ENCODE measurements at regions not wholly inside any gene's neighbourhood (a gene's known extent, or its start where the extent isn't known, plus 50 kb on each side); places are given as distances from the start of the nearest gene placed in this dataset.

GRCh38 chr18:75635096-75635495 lies 207.6 kb upstream of the SMIM21 start:
- Mint-ChIP-seq H3K36me3 (ENCODE audit: low read depth, unreplicated experiment) (no peaks in the 10 kb centered on the region), H3K4me3 (ENCODE audit: unreplicated experiment) (no peak overlapping the region), H3K9me3 (ENCODE audit: unreplicated experiment) (no peaks in the 10 kb centered on the region), H3K27me3 (ENCODE audit: unreplicated experiment) (peaks cover 6% of the 10 kb centered on the region), H3K27ac (ENCODE audit: unreplicated experiment) (no peak overlapping the region), H3K4me1 (ENCODE audit: unreplicated experiment) (peaks cover 12% of the 10 kb centered on the region)
- DNase-seq (ENCODE audit: low spot score): no peak
- TF ChIP-seq, protein P1, sequence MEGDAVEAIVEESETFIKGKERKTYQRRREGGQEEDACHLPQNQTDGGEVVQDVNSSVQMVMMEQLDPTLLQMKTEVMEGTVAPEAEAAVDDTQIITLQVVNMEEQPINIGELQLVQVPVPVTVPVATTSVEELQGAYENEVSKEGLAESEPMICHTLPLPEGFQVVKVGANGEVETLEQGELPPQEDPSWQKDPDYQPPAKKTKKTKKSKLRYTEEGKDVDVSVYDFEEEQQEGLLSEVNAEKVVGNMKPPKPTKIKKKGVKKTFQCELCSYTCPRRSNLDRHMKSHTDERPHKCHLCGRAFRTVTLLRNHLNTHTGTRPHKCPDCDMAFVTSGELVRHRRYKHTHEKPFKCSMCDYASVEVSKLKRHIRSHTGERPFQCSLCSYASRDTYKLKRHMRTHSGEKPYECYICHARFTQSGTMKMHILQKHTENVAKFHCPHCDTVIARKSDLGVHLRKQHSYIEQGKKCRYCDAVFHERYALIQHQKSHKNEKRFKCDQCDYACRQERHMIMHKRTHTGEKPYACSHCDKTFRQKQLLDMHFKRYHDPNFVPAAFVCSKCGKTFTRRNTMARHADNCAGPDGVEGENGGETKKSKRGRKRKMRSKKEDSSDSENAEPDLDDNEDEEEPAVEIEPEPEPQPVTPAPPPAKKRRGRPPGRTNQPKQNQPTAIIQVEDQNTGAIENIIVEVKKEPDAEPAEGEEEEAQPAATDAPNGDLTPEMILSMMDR (IDR thresholded peaks at IDR 0.05; ENCODE audit: unreplicated experiment): no peak

GRCh38 chr18:75625966-75626365 lies 198.5 kb upstream of the SMIM21 start:
- no peaks in the 10 kb centered on the region for H3K9me3 Mint-ChIP-seq (ENCODE audit: unreplicated experiment)
- H3K36me3 Mint-ChIP-seq (ENCODE audit: low read depth, unreplicated experiment): peaks cover 6% of the 10 kb centered on the region
- DNase-seq (ENCODE audit: low spot score): no peak
- peaks cover 4% of the 10 kb centered on the region for H3K4me1 Mint-ChIP-seq (ENCODE audit: unreplicated experiment)
- no peak overlapping the region for H3K4me3 Mint-ChIP-seq (ENCODE audit: unreplicated experiment)
- H3K27me3 Mint-ChIP-seq (ENCODE audit: unreplicated experiment): no peaks in the 10 kb centered on the region
- TF ChIP-seq, protein P1 (IDR thresholded peaks at IDR 0.05; ENCODE audit: unreplicated experiment): no peak
- H3K27ac Mint-ChIP-seq (ENCODE audit: unreplicated experiment): no peak overlapping the region

DNA sequence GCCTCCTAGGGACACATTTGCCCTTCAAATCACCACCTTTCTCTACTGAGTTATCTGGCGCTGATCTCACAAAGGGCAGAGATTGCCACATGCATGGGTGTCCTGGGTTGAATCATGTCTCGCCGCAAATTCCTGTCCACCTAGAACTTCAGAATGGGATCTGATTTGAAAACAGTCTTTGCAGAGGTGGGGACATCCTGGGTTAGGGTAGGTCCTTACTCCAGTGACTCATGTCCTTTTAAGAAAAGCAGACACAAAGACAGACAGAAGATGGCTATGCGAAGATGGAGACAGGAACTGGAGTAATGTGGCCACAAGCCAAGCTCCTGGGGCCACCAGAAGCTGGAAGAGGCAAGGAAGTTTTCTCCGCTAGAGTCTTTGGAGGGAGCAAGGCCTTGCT lies 197.4 kb upstream of the SMIM21 start:
- TF ChIP-seq, protein P1 (IDR thresholded peaks at IDR 0.05; ENCODE audit: unreplicated experiment): no peak
- Mint-ChIP-seq H3K4me3 (ENCODE audit: unreplicated experiment) (no peak overlapping the region), H3K27me3 (ENCODE audit: unreplicated experiment) (no peaks in the 10 kb centered on the region), H3K4me1 (ENCODE audit: unreplicated experiment) (no peaks in the 10 kb centered on the region), H3K9me3 (ENCODE audit: unreplicated experiment) (no peaks in the 10 kb centered on the region), H3K27ac (ENCODE audit: unreplicated experiment) (no peak overlapping the region), H3K36me3 (ENCODE audit: low read depth, unreplicated experiment) (peaks cover 11% of the 10 kb centered on the region)
- no peak for DNase-seq (ENCODE audit: low spot score)

DNA sequence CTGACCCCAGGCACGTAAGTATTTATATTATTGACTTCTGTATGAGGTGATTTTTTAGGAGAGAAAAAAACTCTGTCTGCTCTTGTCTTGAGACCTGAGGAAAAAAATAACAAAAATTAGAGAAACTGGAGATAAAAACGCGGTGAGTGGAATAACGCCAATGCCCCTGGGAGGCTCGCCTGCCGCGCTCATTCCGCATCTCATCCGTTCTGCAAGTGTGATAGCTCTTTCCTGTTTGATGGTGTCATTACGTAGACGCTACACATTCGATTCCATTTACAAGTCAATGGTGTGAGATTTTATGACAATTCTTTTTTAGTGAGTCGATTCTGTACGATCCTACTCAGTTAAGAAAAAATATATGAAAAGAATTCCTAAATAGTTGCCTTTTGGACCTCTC lies 194.3 kb upstream of the SMIM21 start:
- no peak overlapping the region for H3K27ac Mint-ChIP-seq (ENCODE audit: unreplicated experiment)
- no peak for DNase-seq (ENCODE audit: low spot score)
- no peaks in the 10 kb centered on the region for H3K27me3 Mint-ChIP-seq (ENCODE audit: unreplicated experiment)
- H3K36me3 Mint-ChIP-seq (ENCODE audit: low read depth, unreplicated experiment): peaks cover 5% of the 10 kb centered on the region
- no peak overlapping the region for H3K4me3 Mint-ChIP-seq (ENCODE audit: unreplicated experiment)
- no peaks in the 10 kb centered on the region for H3K9me3 Mint-ChIP-seq (ENCODE audit: unreplicated experiment)
- TF ChIP-seq, protein P1 (IDR thresholded peaks at IDR 0.05; ENCODE audit: unreplicated experiment): no peak
- H3K4me1 Mint-ChIP-seq (ENCODE audit: unreplicated experiment): peaks cover 5% of the 10 kb centered on the region

GRCh38 chr18:75618146-75618545 lies 190.6 kb upstream of the SMIM21 start:
- Mint-ChIP-seq H3K36me3 (ENCODE audit: low read depth, unreplicated experiment) (peaks cover 5% of the 10 kb centered on the region), H3K4me3 (ENCODE audit: unreplicated experiment) (no peak overlapping the region), H3K9me3 (ENCODE audit: unreplicated experiment) (no peaks in the 10 kb centered on the region), H3K27ac (ENCODE audit: unreplicated experiment) (no peak overlapping the region), H3K27me3 (ENCODE audit: unreplicated experiment) (peaks cover 2% of the 10 kb centered on the region), H3K4me1 (ENCODE audit: unreplicated experiment) (peaks cover 19% of the 10 kb centered on the region)
- DNase-seq (ENCODE audit: low spot score): no peak
- TF ChIP-seq, protein P1 (IDR thresholded peaks at IDR 0.05; ENCODE audit: unreplicated experiment): no peak

All from endothelial cell (in vitro differentiated cells).